ENCODE measurements at regions not wholly inside any gene's neighbourhood (a gene's known extent, or its start where the extent isn't known, plus 50 kb on each side); places are given as distances from the start of the nearest gene placed in this dataset.

- H3K36me3 Mint-ChIP-seq: peaks cover 40% of the 10 kb centered on the region
- no peaks in the 10 kb centered on the region for H3K27me3 Mint-ChIP-seq
- H3K9me3 Mint-ChIP-seq: no peaks in the 10 kb centered on the region
- ATAC-seq: no peak
- no peak overlapping the region for H3K27ac Mint-ChIP-seq
- H3K4me1 Mint-ChIP-seq: no peaks in the 10 kb centered on the region
- no peak overlapping the region for H3K4me3 Mint-ChIP-seq
Observed at GRCh38 chr3:127033171-127033570, 50.3 kb downstream of the PLXNA1 start.

- Mint-ChIP-seq H3K9me3 (no peaks in the 10 kb centered on the region), H3K36me3 (peaks cover 37% of the 10 kb centered on the region), H3K4me1 (no peaks in the 10 kb centered on the region), H3K4me3 (no peak overlapping the region), H3K27me3 (peaks cover 4% of the 10 kb centered on the region), H3K27ac (no peak overlapping the region)
- ATAC-seq: no peak
Observed at GRCh38 chr3:127033786-127034185, 50.9 kb downstream of the PLXNA1 start.

- ATAC-seq: no peak
- H3K4me1 Mint-ChIP-seq: no peaks in the 10 kb centered on the region
- no peaks in the 10 kb centered on the region for H3K9me3 Mint-ChIP-seq
- no peak overlapping the region for H3K27ac Mint-ChIP-seq
- H3K27me3 Mint-ChIP-seq: peaks cover 9% of the 10 kb centered on the region
- no peak overlapping the region for H3K4me3 Mint-ChIP-seq
- peaks cover 31% of the 10 kb centered on the region for H3K36me3 Mint-ChIP-seq
Observed at GRCh38 chr3:127034195-127034989, 51.5 kb downstream of the PLXNA1 start.

GRCh38 chr3:127034990-127035652, 52.2 kb downstream of the PLXNA1 start:
- H3K27ac Mint-ChIP-seq: no peak overlapping the region

GRCh38 chr3:127035677-127036076, 52.8 kb downstream of the PLXNA1 start:
- no peak for ATAC-seq
- no peaks in the 10 kb centered on the region for H3K9me3 Mint-ChIP-seq

More at GRCh38 chr3:127034990-127035652, 52.2 kb downstream of the PLXNA1 start:
- Mint-ChIP-seq H3K9me3 (no peaks in the 10 kb centered on the region), H3K4me3 (no peak overlapping the region), H3K27me3 (peaks cover 9% of the 10 kb centered on the region), H3K4me1 (no peaks in the 10 kb centered on the region), H3K36me3 (peaks cover 31% of the 10 kb centered on the region)
- no peak for ATAC-seq

GRCh38 chr3:127036209-127037020, 53.5 kb downstream of the PLXNA1 start:
- no peaks in the 10 kb centered on the region for H3K9me3 Mint-ChIP-seq
- no peak overlapping the region for H3K4me3 Mint-ChIP-seq
- H3K4me1 Mint-ChIP-seq: no peaks in the 10 kb centered on the region
- peaks cover 9% of the 10 kb centered on the region for H3K27me3 Mint-ChIP-seq
- ATAC-seq: no peak
- peaks cover 26% of the 10 kb centered on the region for H3K36me3 Mint-ChIP-seq
- H3K27ac Mint-ChIP-seq: no peak overlapping the region

More at GRCh38 chr3:127035677-127036076, 52.8 kb downstream of the PLXNA1 start:
- Mint-ChIP-seq H3K4me1 (no peaks in the 10 kb centered on the region), H3K27me3 (peaks cover 9% of the 10 kb centered on the region), H3K36me3 (peaks cover 31% of the 10 kb centered on the region), H3K4me3 (no peak overlapping the region), H3K27ac (no peak overlapping the region)

GRCh38 chr3:127037021-127037400, 54.1 kb downstream of the PLXNA1 start:
- Mint-ChIP-seq H3K4me3 (no peak overlapping the region), H3K36me3 (peaks cover 20% of the 10 kb centered on the region), H3K9me3 (no peaks in the 10 kb centered on the region), H3K27me3 (peaks cover 9% of the 10 kb centered on the region), H3K4me1 (no peaks in the 10 kb centered on the region), H3K27ac (no peak overlapping the region)
- no peak for ATAC-seq

- peaks cover 19% of the 10 kb centered on the region for H3K36me3 Mint-ChIP-seq
- peaks cover 9% of the 10 kb centered on the region for H3K27me3 Mint-ChIP-seq
- no peak for ATAC-seq
- no peaks in the 10 kb centered on the region for H3K4me1 Mint-ChIP-seq
- H3K4me3 Mint-ChIP-seq: no peak overlapping the region
- H3K27ac Mint-ChIP-seq: no peak overlapping the region
- no peaks in the 10 kb centered on the region for H3K9me3 Mint-ChIP-seq
Observed at GRCh38 chr3:127037418-127037841, 54.5 kb downstream of the PLXNA1 start.

- H3K36me3 Mint-ChIP-seq: peaks cover 16% of the 10 kb centered on the region
- H3K4me1 Mint-ChIP-seq: no peaks in the 10 kb centered on the region
- no peak overlapping the region for H3K27ac Mint-ChIP-seq
- no peaks in the 10 kb centered on the region for H3K9me3 Mint-ChIP-seq
- H3K27me3 Mint-ChIP-seq: peaks cover 12% of the 10 kb centered on the region
- ATAC-seq: no peak
- H3K4me3 Mint-ChIP-seq: no peak overlapping the region
Observed at GRCh38 chr3:127037971-127038446, 55.1 kb downstream of the PLXNA1 start.

- no peaks in the 10 kb centered on the region for H3K9me3 Mint-ChIP-seq
- H3K27ac Mint-ChIP-seq: no peak overlapping the region
- no peaks in the 10 kb centered on the region for H3K4me1 Mint-ChIP-seq
- H3K27me3 Mint-ChIP-seq: peaks cover 17% of the 10 kb centered on the region
- peaks cover 12% of the 10 kb centered on the region for H3K36me3 Mint-ChIP-seq
- ATAC-seq: no peak
- no peak overlapping the region for H3K4me3 Mint-ChIP-seq
Observed at GRCh38 chr3:127038466-127038865, 55.6 kb downstream of the PLXNA1 start.

- no peaks in the 10 kb centered on the region for H3K4me1 Mint-ChIP-seq
- no peak overlapping the region for H3K4me3 Mint-ChIP-seq
- no peak overlapping the region for H3K27ac Mint-ChIP-seq
- peaks cover 8% of the 10 kb centered on the region for H3K36me3 Mint-ChIP-seq
- no peak for ATAC-seq
- H3K9me3 Mint-ChIP-seq: no peaks in the 10 kb centered on the region
- H3K27me3 Mint-ChIP-seq: peaks cover 23% of the 10 kb centered on the region
Observed at GRCh38 chr3:127038923-127039581, 56.1 kb downstream of the PLXNA1 start.

- ATAC-seq: no peak
- Mint-ChIP-seq H3K4me3 (no peak overlapping the region), H3K9me3 (no peaks in the 10 kb centered on the region), H3K27me3 (peaks cover 28% of the 10 kb centered on the region), H3K4me1 (no peaks in the 10 kb centered on the region), H3K36me3 (peaks cover 6% of the 10 kb centered on the region), H3K27ac (no peak overlapping the region)
Observed at GRCh38 chr3:127039719-127040118, 56.8 kb downstream of the PLXNA1 start.

- peaks cover 1% of the 10 kb centered on the region for H3K36me3 Mint-ChIP-seq
- no peak overlapping the region for H3K4me3 Mint-ChIP-seq
- no peak overlapping the region for H3K27ac Mint-ChIP-seq
- H3K9me3 Mint-ChIP-seq: no peaks in the 10 kb centered on the region
- peaks cover 33% of the 10 kb centered on the region for H3K27me3 Mint-ChIP-seq
- ATAC-seq: no peak
- no peaks in the 10 kb centered on the region for H3K4me1 Mint-ChIP-seq
Observed at GRCh38 chr3:127040216-127040615, 57.3 kb downstream of the PLXNA1 start.

GRCh38 chr3:127041264-127041820, 58.4 kb downstream of the PLXNA1 start:
- no peak for ATAC-seq
- Mint-ChIP-seq H3K36me3 (no peaks in the 10 kb centered on the region), H3K4me1 (no peaks in the 10 kb centered on the region), H3K9me3 (no peaks in the 10 kb centered on the region), H3K4me3 (no peak overlapping the region), H3K27ac (no peak overlapping the region), H3K27me3 (peaks cover 37% of the 10 kb centered on the region)

Measured in stimulated activated memory B cell treated with anti-CD40 and anti-IgM and Interleukin-4, amounts not matched to agents 10 μg/mL and 1 μg/mL and 100 μg/mL, for 72 hours (primary cell).